A172 (cell line): ENCODE measurements at regions not wholly inside any gene's neighbourhood (a gene's known extent, or its start where the extent isn't known, plus 50 kb on each side); places are given as distances from the start of the nearest gene placed in this dataset.
A peak's percentile ranks its signal among the peaks of the same experiment; 100 is the strongest.
"Not testable (repeated sequence)": the region's sequence is repeated elsewhere in the genome, so short reads cannot be mapped to it uniquely, and the experiment has no call there.

ENCODE experiments used
- DNase-seq: peaks from one replicate; pipeline ENCODE4 v3.0.0-alpha.2; 2015; ENCODE audit warnings: low spot score

DNA sequence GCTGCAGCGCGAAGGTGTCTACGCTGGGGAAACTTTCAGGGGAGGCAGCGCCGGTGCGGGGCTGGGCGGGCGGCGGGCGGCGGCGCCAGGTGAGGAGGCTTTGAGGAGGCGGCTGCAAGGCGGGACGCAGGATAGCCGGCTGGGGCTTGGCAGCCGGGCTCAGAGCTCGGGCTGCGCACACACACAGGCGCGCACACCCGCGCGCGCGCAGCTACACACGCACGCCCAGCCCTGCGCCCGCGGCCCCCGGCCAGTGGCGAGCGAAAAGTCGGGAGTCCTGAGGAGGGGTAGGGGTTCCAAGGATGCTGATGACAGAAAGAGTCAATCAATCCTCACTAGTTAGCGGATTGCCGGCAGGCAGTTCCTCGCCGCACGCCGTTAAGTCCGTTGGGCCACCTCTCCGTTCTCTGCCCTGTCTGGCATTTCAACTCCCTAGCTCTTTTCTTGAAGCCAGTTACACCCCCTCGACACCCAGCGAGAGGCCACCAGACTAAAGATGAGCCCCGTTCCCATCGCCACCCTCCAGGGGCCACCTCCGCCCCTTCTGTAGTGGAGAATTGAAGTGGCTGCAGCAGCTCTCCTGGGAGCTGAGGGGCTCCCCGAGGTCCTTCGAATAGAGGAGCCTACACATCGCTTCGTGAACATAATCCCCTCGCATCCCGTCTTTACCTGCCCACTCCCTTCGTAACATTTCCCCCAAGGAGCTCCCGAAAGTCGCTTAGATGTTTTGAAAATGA, 1640.3 kb upstream of the C9orf72 start, which contains the start of gene LINGO2:
Gene LINGO2 (minus strand): TSS at position 185 of the 737 bp plus-strand sequence.
- no peak for DNase-seq

DNA sequence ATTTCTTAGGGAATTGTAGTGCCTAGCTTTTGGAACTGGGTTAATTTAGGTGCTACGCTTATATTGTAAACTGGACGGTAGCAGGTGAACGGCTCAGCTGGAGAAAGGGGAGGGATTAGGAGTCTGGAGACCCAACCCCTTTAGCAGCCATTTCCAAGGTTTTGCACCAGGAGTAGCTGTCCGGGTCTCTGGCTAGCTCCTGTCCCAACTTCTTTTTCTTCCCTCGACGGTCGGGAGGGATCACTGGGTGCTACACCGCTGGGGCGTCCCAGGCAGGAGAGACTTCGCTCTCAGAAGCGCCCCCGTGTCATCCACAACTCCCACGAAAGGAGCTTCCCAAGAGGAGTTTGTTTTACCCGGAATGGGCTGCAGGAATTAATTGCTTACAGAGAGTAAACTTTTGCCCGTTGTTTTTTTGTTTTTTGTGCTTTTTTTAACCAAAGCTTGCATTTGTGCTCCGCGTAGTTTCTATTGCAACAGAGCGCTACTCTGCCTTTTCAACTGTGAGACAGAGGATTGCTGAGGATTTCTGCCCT, 1640.9 kb upstream of the C9orf72 start:
- no peak for DNase-seq

DNA sequence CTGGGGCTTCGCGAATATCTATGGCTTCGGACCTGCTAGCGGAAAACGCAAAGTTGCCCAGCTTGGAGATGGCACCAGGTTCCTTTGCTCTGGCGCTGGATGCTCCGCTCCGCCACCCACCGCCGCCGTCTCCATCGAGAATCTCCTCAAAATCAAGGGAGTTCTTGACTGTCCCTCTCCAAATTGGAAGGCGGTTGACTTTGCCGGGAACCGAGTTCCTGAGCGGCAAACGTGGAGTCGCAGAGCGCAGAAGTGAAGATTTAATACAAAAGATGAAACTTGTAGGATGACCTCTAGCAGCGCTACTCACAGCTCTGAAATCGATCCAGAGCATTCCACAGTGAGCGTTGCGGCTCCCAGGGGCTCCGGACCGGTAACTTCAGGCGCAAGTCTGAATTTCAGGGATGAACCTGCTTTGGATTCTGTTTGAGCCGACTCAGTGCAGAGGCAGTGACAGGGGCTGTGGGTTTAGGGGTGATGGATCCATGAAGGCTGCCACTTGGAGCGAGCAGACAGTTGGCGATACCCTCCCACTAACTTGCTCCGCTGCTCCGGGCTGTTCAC, 1641.5 kb upstream of the C9orf72 start:
- no peak for DNase-seq

DNA sequence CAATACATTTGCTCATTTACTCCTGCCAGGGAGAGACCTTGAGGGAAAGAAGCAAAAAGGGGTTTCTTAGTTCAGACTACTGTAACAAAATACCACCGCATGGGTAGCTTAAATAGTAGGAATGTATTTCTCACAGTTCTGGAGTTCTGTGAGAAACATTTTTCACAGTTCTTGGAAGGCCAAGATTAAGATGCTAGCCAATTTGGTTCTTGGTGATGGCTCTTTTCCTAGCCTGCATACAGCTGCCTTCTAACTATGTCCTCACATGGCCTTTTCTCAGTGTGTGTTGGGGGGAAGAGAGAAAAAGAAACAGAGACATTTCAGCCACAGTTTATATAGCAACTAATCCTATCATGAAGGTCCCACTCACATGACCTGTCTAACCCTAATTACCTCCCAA, 1644.7 kb upstream of the C9orf72 start:
- DNase-seq = no peak

DNA sequence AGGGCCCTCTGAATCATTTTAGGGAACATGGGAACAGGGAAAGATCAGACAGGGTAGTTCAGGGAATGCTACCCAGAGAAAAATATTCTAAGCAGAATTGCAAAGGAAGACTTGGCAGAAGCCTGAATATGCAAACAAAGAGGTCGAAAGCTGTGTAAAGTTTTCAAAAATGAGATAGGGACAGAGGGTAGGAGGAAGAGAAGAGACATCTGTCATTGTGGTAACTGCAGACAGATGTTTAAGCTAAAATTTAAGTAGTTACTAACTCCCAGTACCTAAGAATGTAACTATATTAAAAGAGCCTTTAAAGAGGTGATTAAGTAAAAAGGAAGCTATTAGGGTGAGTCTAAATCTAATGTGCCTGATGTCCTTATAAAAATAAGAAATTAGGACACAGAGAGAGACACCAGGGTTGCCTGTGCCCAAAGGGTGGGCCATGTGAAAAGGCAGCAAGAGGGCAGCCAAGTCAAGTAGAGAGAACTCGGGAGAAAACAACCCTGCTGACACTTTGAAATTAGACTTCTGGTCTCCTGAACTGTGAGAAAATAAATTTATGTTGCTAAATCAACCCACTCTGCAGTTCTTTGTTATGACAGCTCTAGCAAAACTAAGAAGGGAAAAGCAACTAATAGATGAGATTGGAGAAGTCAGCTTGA, 1647.4 kb upstream of the C9orf72 start:
- DNase-seq = no peak

DNA sequence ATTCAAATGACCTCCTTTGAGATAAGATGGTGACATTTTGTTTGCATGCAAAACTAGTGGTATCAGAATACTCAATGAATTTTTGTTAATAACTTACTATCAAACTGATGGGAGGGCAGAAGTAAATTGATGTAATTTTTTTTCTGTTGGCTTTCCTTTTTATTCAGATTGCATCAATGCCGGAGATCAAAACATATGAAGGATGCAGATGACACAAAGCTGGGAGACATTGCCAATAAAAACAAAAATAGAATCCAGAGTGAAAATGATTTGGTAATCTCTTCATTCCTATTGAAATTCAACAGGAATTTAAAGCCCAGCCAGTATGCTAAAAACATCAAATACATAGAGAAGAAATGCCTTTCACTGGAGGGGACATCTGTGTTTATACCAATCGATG, 1655.3 kb upstream of the C9orf72 start:
- DNase-seq = no peak

DNA sequence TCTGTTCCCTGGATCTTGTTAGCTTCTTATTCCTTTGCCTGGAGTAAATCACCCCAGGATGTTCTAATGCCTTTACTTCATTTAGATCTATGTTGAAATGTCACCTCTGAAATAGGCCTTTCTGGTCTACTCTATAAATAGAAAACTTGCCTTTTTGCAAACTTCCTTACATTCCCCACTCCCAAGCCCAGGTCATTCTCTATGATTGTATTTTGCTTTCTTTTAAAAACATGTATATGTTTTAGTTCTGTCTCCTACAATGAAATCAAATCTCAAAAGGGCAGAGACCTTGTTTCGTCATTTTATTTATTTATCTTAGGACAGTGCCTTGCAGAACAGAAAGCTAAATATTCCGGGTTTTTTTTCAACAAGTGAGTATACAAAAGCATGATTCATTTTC, 1657.7 kb upstream of the C9orf72 start:
- no peak for DNase-seq

DNA sequence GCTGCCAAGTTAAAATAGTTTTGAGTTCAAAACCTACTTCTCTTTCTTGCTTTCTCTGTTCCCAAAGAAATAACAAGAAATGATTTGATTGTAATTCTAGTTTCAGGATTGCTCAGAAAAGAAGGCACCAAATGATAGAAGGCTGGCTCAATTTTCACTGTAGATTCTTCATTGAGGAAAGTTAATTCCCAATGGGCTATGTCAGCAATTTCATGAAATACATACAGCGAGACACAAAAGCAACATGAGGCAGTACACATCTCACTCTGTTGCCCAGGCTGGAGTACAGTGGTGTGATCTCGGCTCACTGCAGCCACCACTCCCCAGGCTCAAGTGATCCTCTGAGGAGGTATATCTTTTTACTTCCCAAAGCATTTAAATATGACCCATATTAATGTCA, 1659.9 kb upstream of the C9orf72 start:
- DNase-seq = no peak

DNA sequence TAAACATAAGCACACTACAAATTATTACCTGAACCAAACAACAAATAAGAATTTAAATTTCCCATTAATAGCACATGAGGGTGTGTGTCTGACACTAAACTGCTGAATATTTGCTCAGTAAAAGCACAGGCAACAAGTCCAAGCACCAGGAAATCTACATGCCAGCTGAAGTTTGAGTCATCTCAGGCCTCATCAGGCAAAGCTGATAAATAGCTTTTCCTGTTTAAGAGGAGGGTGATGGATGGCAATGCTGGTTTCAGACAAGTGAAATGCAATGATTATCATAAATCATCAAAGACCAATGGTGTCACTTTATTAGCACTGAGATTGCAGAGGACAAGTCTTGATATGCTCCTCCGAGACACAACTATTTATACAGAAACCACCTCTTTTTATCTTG, 1668.0 kb upstream of the C9orf72 start:
- DNase-seq = peak; percentile 10

DNA sequence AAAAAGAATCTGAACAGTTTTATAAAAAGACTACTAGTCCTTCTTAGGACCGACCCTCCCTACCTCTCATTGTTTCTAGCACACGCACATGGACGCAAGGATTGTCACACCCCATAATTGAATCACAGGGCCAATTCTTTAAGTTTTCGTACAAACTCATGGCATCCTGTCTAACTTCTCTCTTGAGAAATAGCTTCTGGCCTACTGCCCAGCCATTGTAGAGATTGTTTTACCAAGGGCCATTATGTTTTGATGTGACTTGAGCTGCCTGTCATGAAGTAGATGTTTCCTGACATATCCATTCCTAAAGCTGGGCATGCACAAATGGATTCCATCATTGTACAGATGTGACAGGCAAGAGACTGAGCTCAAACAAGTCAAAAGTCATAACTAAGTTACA, 1672.1 kb upstream of the C9orf72 start:
- DNase-seq = no peak

DNA sequence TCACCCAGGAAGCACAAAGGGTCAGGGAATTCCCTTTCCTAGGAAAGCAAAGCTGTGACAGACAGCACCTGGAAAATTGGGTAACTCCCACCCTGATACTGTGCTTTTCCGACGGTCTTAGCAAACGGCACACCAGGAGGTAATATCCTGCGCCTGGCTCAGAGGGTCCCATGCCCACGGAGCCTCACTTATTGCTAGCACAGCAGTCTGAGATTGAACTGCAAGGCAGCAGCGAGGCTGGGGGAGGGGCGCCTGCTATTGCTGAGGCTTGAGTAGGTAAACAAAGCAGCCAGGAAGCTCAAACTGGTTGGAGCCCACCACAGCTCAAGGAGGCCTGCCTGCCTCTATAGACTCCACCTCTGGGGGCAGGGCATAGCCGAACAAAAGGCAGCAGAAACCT, 1697.1 kb upstream of the C9orf72 start:
- not testable (repeated sequence) for DNase-seq

DNA sequence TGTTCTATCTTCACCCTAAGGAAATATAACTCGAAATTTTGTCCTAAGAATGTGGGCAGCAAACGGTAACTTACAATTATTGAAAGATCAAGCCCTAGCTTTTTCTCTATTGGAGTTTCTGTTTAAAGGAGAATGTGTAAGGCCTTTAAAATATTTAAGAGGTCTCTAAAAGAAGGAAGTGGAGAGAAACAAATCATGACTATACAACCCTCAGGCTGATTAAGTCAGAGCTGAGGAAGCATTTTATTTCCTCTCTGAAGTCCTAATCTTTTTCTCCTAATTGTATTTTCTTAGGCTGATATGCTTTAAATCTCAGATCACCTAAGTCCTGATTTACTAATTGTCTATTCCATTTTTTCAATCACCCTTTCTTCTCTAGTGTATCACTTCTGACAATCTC, 1708.8 kb upstream of the C9orf72 start:
- no peak for DNase-seq

DNA sequence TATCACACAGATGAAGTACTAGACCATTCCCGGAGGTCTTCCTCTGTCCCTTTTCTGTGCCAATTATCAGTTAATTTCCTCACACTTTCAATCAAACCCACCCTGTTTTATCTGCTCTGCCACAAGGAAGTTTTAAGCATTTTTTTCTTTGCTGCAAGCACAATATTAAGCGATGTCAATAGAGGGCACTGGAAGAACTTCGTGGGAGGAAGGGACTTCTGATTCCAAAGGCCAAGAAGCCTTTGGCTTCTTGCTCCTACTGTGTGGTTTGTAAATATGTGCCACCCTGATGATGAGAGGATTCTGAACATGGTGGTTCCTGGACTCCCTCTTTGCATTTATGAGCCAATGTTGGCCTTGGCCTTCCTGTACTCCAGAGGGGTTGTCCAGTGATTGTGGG, 1712.5 kb upstream of the C9orf72 start:
- peak; percentile 32 for DNase-seq

DNA sequence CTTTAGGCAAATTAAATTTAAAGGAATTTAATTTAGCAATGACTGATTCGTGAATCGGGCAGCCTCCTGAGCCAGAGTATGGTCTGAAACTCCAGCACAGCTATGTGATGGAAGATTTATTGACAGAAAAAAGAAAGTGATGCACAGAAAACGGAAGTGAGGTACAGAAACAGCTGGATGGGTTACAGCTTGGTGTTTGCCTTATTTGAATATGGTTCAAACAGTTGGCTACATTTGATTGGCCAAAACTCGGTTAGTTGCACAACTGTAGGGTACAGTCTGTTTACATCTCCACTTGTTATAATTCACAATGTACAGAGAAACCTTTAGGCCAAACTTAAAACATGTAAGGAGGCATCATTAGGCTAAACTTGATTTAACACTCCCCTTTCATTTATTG, 1716.1 kb upstream of the C9orf72 start:
- DNase-seq = no peak

DNA sequence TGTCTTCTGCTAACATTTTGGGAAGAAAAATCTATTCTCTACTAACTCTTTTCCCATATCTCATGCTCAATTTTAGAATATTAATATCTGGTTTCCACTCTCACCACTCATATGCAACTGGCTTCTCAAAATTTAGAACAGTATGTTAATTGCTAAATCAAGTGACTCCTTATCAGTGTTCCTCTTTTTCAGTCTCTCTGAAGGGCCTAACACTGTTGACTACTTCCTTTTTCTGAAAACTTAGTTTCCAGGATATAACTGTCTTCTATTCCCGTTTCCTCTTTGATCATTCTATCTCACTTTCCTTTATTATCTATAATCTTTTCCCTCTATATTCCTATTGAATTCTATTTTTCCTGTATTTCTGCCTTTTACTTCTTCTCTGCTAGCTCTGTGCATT, 1717.2 kb upstream of the C9orf72 start:
- DNase-seq = no peak

DNA sequence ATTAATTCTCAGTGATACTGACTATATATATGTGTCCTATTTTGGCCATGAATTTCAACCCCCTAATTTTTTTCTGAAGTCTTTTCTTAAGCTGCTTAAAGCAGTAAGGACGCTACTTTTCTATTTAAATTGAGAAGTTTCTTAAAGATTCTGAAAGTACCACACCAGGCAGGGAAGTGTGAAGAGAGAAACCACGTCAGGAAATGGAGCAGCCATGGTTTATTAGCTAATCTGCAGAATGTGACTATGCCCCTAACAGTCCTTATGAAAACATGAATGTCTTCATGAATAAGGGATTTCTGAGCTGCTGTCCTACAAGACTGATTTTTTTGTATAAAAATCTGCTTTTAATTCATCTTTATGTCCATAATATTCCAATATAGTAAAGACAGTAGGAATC, 1724.3 kb upstream of the C9orf72 start:
- DNase-seq = no peak

DNA sequence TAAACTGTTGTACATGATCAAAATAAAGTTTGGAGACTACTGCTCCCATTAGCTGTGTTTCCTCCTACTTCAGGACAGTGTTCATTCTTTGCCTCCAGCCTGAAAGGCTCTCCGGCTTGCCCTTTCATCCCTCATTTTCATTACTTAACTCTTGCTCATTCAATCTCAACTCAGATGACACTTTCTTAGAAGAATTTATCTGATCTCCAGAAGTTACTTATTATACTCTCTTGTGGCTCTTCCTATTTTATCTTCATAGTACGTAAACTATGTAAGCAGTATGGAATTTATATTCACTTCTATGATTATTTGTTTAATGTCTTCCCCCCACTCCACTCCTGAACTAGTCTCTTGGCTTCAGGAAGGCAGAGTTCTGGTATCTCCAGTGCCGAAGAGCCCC, 1737.9 kb upstream of the C9orf72 start:
- no peak for DNase-seq

DNA sequence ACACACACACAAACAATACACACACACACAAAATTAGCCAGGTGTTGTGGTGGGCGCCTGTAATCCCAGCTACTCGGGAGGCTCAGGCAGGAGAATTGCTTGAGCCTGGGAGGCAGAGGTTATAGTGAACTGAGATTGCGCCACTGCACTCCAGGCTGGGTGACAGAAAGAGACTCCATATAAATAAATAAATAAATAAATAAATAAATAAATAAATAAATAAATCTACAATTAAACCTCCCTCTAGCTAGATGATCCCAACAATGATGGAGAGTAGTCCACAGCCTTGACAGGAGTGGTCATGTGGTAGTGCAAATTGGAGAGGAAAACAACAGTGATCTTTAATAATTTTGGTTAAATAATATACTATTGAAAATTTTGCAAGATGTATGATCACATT, 1739.0 kb upstream of the C9orf72 start:
- DNase-seq = no peak

DNA sequence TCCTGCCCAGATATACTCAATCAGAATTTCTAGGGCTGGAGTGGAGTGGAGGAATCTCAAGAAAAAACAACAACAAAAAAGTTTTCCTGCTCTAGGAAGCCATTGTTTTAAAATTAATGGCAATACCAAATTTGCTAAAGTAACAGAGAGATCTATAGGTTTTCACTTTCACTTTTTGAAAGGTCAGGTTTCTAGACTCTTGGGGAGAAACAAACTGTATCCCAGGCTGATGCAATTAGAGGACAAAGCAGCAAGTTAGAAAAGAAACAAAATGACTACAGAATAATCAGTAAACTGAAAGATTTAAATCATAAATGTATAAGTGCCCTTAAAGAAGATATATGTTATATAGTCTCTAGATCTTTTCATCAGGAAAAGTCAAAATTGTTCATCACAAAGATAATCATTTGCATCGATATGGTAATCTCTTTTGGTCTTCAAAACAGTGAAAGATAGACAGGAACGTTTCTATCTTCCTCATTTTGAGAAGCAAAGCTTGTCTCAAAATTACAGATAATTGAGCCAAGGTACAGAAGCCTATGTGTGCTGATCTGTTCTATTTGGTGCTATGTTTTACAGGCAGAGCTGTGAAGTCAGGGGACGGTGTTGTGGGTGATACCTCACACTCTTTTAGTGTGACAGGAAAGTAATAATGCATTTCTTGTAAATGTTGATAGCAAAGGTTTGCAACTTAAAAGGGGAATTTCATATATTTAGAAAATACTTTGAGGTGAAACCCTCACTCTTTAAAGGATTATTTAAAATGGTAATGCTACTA, 1746.6 kb upstream of the C9orf72 start:
- no peak for DNase-seq

DNA sequence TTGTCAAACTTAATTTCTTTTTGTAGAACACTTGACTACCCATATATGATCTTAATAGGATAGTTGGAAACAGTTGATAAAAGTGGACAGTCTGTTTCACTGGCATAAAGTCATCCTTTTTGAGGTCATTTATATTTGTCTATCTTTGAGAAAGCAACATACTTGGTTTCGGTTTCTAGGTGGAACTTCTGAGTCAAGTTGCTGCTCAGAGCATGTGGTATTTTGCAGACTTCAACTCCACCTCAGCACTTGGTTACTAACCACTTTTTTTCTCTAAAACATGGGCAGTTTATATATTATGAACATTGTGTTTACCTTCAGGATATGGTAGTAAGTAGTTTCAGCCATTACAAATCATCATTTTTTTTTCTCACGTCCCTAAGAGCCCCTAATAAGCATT, 1749.0 kb upstream of the C9orf72 start:
- no peak for DNase-seq

DNA sequence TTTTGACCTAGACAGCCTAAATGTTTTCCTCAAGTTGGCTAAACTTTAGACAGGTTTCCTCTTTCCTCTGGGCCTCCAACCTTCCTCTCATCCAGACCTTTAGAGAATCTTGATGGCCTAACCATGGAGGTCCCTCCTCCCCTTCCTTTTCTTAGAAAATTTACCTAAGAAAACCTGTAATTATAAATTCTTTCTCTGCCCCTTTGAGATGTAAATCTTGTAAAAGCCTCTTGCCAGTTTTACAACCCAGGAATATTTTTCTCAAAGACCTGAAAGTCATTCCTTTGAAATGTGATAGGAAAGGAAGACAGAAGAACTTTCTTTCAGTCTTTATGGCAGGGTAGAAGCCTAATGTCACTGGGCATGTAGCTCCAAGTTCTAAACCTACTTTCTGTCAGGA, 1752.6 kb upstream of the C9orf72 start:
- no peak for DNase-seq

DNA sequence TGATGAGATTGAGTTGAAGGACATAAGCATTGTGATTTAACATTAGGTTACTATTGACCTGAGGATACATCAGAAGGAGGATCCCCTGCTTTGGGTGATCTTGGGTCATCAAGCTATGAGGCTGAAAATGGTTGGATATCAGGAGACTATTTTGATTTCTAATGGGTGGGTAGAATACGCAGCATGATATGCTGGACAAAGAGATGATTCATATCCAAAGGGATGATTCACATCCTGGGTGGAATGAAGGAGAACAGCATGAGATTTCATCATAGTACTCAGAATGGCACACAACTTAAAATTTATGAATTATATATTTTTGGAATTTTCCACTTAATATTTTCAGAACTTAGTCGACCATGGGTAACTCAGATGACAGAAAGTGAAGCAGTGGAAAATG, 1759.5 kb upstream of the C9orf72 start:
- DNase-seq = peak; percentile 83
